Activated CD4-positive, alpha-beta T cell treated with anti-CD3 and anti-CD28 coated beads, Interleukin-2, amount 50 U/mL, for 16 hours (primary cell): ENCODE measurements at regions not wholly inside any gene's neighbourhood (a gene's known extent, or its start where the extent isn't known, plus 50 kb on each side); places are given as distances from the start of the nearest gene placed in this dataset.
"Not testable (repeated sequence)": the region's sequence is repeated elsewhere in the genome, so short reads cannot be mapped to it uniquely, and the experiment has no call there.

Experiments
- DNase-seq: peaks from one replicate; pipeline ENCODE4 v3.0.0-alpha.2; 2020

DNA sequence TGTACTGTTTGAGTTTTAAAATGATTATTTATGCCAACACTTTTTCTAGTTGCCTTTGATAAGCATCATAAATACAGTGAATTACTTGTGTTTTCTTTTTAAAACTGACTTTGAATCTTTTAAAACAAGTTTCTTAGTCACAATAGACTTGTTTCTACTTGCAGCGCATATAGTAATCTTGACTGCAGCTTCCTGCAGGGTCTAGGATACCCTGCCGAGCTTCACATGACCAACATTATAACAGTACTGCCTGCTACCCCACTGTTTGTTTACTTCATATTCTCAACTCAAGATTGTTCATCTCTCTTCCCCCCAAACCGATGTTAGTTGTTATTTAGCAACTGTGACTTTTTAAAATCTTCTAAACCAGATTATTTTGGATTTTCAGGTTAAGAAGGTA is 751.3 kb upstream of the NEGR1 start:
- DNase-seq = no peak

DNA sequence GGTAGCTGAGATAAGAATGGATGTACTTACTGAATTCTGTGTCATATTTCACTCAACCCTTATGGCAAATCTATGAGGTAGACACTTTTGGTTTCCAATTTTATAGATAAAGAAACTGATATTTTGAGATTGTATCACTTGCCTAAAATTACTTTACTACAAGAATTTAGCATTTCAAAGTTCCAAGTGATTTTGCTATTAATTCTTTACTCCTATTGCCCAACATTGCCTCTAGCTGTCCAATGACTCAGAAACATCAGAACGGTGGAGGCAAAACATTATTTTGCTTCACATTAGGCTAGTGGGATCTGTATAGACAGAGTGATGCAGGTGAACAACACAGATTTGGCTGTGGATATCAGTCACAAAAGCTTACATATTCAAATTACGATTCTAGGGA is 747.2 kb upstream of the NEGR1 start:
- no peak for DNase-seq

- DNase-seq = no peak
These were observed 743.8 kb upstream of the NEGR1 start for GRCh38 chr1:73026114-73026513.

- DNase-seq = no peak
These were observed 727.6 kb upstream of the NEGR1 start for GRCh38 chr1:73009938-73010337.

DNA sequence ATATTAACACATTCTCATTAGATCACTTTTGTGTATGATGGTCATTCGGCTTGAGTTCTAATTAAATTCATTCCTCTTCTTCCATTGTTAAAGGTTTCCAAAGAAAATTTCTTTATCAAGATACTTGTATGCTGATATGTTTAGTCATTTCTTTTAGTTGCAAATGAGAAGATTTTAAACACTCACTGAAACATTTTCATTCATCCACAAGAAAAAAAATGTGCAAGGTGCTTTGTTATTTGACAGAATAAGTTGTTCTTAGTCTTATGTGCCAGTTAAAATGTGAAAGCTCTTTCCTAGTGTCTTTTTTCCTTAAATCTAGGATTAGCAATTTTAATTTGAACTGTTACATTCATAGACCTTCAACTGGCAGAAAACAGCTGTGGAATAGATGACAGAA is 727.0 kb upstream of the NEGR1 start:
- no peak for DNase-seq

DNA sequence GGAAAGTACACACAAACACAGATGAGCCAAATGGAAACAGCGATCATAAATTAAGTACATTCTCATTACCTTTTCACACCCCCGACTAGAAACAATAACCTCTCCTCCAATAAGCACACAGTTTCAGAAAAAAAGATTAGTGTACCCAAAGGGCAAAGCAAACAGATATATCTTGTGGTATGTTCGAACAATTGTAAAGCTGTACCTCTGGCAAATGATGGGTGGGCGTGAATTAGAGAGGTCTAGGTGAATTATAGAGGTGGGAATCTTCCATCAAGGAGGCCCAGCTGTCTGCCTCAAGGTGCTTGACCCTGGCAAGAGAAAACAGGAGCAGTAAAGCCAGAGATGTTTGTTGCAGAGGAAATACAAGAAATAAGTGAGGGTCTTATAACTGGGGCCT is 715.3 kb upstream of the NEGR1 start:
- no peak for DNase-seq

DNA sequence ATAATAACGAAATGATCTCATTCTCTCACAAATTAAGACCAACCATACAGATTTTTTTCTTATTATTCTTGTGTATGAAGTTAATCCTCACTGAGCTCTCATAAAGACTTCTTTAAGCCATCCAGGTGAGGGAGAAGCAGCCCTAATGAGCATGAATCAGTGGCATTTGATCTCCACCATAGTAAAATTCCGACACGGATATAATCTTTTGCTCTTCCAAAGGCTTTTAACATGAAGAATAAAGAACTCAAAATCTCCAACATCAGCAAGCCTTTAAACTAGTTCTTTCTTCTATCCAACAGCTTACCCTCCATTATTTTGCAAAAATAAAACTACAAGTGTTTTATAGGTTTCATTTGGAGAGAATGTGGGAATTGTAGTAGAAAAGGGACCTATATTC is 714.7 kb upstream of the NEGR1 start:
- DNase-seq = no peak

- not testable (repeated sequence) for DNase-seq
These were observed 705.5 kb upstream of the NEGR1 start for GRCh38 chr1:72987871-72988270.

- no peak for DNase-seq
These were observed 704.4 kb upstream of the NEGR1 start for GRCh38 chr1:72986591-72987290.

DNA sequence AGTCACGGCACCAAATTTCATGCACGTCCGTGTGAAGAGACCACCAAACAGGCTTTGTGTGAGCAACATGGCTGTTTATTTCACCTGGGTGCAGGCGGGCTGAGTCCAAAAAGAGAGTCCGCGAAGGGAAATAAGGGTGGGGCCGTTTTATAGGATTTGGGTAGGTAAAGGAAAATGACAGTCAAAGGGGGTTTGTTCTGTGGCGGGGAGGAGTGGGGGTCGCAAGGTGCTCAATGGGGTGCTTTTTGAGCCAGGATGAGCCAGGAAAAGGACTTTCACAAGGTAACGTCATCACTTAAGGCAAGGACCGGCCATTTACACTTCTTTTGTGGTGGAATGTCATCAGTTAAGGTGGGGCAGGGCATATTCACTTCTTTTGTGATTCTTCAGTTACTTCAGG is 702.7 kb upstream of the NEGR1 start:
- not testable (repeated sequence) for DNase-seq

DNA sequence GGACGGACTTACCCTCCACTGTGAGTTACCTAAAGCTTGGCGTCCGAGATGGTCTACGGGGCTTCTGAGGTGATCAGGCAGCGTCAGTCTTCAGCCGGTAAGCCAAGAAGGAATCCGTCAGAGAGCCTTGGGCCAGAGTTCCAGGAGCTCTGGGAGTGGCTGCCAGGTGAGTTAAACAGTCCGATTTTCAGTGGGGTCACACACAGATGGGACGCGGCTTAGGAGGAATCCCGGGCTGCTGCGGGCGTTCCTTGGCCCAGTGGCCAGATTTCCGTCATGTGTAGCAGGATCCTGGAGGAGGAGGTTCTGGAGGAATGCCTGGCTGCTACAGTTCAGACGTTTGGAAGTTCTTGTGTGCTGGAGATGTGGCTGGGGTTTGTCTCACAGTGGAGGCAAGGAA is 700.7 kb upstream of the NEGR1 start:
- not testable (repeated sequence) for DNase-seq

GRCh38 chr1:72969461-72969860 is 687.1 kb upstream of the NEGR1 start:
- DNase-seq = no peak

DNA sequence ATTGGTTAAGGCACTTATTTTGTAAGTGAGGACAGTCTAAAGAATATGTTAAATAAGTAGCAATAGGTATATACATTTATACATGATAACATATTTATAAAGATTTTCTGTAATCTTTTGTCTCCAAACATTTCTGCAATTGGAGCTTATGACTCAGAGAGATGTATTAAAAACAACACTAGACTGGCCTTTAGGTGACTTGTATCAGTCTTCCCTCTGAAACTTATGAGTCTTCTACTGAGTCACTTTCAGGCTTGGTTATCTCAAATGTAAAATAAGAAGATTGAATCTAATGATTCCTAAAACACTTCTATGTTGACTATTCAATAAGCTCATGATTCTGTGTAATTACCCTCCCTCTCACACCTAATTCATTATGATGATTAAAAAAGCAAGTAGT is 672.6 kb upstream of the NEGR1 start:
- no peak for DNase-seq

- not testable (repeated sequence) for DNase-seq
These were observed 668.6 kb upstream of the NEGR1 start for GRCh38 chr1:72950900-72951299.

DNA sequence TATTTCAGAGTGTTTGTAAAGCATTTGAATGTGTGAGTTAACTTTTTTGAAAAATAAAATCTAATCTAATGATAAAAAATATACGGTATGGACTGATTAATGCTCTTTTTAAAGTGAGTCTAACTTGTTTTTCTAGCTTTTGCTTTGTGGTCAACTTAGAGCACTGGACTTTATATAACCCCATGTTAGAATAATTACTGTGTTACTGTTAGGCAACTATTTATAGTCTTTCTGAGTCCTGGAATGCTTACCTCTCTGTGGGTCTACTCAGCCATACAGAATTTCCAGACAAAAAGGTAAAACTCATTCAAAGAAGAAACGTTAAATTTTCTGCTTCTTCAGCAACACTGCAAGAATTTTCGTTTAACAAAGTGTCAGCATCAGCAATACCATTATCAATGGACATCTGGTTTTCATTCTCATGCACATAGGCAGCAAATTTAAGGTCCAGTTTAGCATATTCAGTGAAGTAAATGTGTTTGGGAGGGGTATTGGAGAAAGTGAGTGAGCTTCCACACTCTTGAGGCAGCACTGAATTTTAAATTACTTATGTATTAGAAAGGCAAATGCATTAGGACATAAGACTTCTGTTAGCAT is 664.7 kb upstream of the NEGR1 start:
- no peak for DNase-seq

DNA sequence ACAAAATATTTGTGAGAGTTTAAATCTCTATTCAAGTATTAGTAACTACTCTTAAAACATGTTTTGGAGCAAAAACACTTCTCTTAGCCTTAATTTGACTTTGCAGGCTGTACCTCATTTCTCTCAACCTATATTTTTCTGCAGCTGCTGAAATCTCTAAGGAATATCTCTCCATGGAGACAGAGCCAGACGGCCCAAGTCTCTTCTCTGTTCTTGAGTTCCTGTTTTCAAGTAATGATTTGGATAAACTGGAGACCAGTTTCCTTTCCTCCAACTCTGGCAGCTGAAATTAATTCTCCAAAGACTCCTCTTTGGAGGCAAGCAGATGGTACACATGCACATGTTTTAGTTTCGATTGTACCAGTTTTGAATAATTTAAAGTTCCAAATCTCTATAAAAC is 659.7 kb upstream of the NEGR1 start:
- no peak for DNase-seq

GRCh38 chr1:72938408-72938807 is 656.1 kb upstream of the NEGR1 start:
- DNase-seq = no peak

DNA sequence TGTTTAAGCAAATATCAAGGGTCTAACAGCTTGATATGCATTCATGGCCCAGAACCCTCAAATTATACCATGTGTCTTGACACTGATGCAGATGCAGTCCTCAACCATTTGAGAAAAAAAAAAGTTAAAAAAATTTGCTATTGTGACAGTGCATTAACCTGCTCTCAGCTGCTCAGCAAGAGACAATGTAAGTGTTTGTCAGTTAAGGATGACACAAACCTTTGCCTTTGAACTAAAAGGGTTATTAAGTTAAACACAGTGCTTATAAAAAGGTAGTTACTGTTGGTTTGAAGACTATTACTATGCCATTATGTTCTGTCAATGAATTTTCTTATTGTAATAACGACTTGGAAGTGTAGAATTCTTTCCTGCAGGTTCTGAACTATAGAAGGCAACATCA is 655.6 kb upstream of the NEGR1 start:
- DNase-seq = no peak

GRCh38 chr1:72936942-72937341 is 654.6 kb upstream of the NEGR1 start:
- DNase-seq = no peak

- no peak for DNase-seq
These were observed 653.9 kb upstream of the NEGR1 start for GRCh38 chr1:72936151-72936740.

DNA sequence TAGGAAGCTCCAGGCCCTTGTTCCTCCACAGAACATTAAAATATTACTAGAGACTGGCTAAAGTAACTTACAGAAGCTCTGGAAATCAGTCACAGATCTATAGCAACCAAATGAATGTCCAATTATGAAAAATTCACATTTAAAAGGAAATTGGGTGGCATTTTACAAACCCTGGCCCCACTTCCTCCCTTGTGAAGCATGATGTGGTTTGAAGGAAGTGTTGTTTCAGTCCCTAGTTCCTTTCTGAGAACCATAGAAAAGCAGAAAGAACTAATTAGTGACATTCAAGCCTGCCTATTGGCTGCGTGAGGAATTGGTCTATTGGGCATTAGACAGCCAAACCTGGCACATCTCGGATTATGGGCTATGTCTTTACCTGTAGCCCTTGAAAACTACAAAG is 649.7 kb upstream of the NEGR1 start:
- DNase-seq = no peak

GRCh38 chr1:72930528-72930927 is 648.2 kb upstream of the NEGR1 start:
- DNase-seq = no peak

DNA sequence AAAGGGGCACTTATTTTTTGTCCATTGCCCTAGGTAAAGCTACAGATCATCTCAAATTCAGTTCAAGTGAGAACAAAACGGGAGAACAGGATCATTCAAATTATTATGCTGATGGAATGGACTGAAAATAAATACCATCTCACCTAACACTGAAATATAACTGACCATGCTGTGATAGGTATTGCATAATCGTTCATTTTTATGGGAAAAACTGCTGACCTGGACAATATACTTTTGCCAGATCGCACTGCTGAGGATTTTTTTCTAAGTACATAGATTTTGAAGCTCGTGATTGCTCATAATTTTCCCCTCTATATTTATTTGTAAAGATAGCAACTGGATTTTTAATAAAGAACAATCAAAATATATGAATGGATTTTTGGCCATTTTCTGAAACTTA is 636.6 kb upstream of the NEGR1 start:
- no peak for DNase-seq

GRCh38 chr1:72917920-72918319 is 635.6 kb upstream of the NEGR1 start:
- DNase-seq = no peak

GRCh38 chr1:72915581-72915980 is 633.2 kb upstream of the NEGR1 start:
- DNase-seq = no peak
